PFSK-1 (cell line): ENCODE measurements at regions not wholly inside any gene's neighbourhood (a gene's known extent, or its start where the extent isn't known, plus 50 kb on each side); places are given as distances from the start of the nearest gene placed in this dataset.

Source experiments
- FOXP2 ChIP-seq: optimal IDR thresholded peaks from 2 replicates; pipeline ENCODE3; 2011; ENCODE audit warnings: borderline replicate concordance, control low read depth, inconsistent platforms; ENCODE audit not compliant: insufficient read depth; ENCODE audit errors: extremely low read length, extremely low read depth
- POLR2AphosphoS5 ChIP-seq: IDR thresholded peaks from 2 replicates; pipeline ENCODE4 v1.6.1; 2012; ENCODE audit warnings: low read depth, mild to moderate bottlenecking, control low read depth, low read length, moderate library complexity
- SIN3A ChIP-seq: IDR thresholded peaks from 2 replicates; pipeline ENCODE4 v1.6.1; 2012; ENCODE audit warnings: mild to moderate bottlenecking, low read length, moderate library complexity, borderline replicate concordance; ENCODE audit not compliant: insufficient read depth
- TAF1 ChIP-seq: IDR thresholded peaks from 2 replicates; pipeline ENCODE4 v1.6.1; 2012; ENCODE audit warnings: low read length, control low read depth, borderline replicate concordance; ENCODE audit not compliant: insufficient read depth
- TF ChIP-seq, protein P1 (sequence below), 2 experiments: IDR thresholded peaks; 2 replicates each; pipeline versions ENCODE4 v1.6.1 to v1.8.0; 2011 to 2012; ENCODE audit warnings: low read depth in 2 of 2, low read length in 2 of 2, control low read depth in 1 of 2, inconsistent platforms in 1 of 2, mild to moderate bottlenecking in 1 of 2, moderate library complexity in 1 of 2; ENCODE audit not compliant: insufficient read depth in 1 of 2

- TF ChIP-seq, protein P1, sequence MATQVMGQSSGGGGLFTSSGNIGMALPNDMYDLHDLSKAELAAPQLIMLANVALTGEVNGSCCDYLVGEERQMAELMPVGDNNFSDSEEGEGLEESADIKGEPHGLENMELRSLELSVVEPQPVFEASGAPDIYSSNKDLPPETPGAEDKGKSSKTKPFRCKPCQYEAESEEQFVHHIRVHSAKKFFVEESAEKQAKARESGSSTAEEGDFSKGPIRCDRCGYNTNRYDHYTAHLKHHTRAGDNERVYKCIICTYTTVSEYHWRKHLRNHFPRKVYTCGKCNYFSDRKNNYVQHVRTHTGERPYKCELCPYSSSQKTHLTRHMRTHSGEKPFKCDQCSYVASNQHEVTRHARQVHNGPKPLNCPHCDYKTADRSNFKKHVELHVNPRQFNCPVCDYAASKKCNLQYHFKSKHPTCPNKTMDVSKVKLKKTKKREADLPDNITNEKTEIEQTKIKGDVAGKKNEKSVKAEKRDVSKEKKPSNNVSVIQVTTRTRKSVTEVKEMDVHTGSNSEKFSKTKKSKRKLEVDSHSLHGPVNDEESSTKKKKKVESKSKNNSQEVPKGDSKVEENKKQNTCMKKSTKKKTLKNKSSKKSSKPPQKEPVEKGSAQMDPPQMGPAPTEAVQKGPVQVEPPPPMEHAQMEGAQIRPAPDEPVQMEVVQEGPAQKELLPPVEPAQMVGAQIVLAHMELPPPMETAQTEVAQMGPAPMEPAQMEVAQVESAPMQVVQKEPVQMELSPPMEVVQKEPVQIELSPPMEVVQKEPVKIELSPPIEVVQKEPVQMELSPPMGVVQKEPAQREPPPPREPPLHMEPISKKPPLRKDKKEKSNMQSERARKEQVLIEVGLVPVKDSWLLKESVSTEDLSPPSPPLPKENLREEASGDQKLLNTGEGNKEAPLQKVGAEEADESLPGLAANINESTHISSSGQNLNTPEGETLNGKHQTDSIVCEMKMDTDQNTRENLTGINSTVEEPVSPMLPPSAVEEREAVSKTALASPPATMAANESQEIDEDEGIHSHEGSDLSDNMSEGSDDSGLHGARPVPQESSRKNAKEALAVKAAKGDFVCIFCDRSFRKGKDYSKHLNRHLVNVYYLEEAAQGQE (IDR thresholded peaks at IDR 0.05; ENCODE audit: insufficient read depth in 1 of 2, low read depth in 2 of 2, low read length in 2 of 2): no peak
- TF ChIP-seq FOXP2: no peak
These were observed 396.2 kb downstream of the BUD13 start for GRCh38 chr11:116376547-116376946.

DNA sequence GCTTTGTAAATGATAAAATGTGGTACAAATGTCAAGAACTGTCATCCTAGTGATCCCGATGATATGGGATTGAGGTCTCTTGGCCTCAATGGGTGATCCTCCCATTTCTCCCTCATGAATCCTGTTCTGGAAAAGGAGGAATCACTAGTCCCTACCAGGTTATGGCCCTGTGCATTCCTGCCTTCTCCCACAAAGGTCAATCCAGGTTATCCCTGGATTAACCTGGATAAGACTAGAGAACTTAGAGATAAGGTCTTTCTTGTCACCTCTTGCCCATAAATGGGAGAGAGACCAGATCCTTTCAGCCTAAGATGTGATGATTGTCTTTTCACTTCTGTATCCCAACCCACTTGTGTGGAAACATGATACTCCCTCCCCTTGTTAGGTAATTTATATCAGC is 396.7 kb downstream of the BUD13 start:
- TF ChIP-seq SIN3A: no peak
- TF ChIP-seq POLR2AphosphoS5: no peak
- TF ChIP-seq, protein P1 (IDR thresholded peaks at IDR 0.05; ENCODE audit: insufficient read depth in 1 of 2, low read depth in 2 of 2, low read length in 2 of 2): no peak
- no peak for TF ChIP-seq TAF1
- TF ChIP-seq FOXP2: no peak

DNA sequence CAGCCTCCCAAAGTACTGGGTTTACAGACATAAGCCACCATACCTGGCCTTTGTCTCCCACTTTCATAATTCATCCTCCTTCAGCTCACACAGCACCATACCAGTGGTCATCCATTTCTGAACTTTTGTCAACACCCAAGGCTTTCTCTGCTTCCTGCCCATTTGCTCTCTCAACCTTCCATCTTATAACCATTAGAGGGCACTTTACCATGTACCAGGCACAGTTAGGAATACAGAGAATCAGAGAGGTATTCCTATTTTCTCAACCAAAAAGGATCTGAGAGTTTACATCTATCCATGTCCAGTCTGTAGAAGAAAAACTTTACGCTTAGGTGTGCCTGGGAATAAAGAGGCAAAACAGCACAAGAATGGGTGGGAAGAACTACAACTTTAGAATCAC is 397.6 kb downstream of the BUD13 start:
- TF ChIP-seq POLR2AphosphoS5: no peak
- TF ChIP-seq SIN3A: no peak
- no peak for TF ChIP-seq FOXP2
- no peak for TF ChIP-seq TAF1
- TF ChIP-seq, protein P1 (IDR thresholded peaks at IDR 0.05; ENCODE audit: insufficient read depth in 1 of 2, low read depth in 2 of 2, low read length in 2 of 2): no peak

- TF ChIP-seq, protein P1 (IDR thresholded peaks at IDR 0.05; ENCODE audit: insufficient read depth in 1 of 2, low read depth in 2 of 2, low read length in 2 of 2): no peak
- TF ChIP-seq FOXP2 (no peak), TAF1 (no peak), POLR2AphosphoS5 (no peak), SIN3A (no peak)
These were observed 398.7 kb downstream of the BUD13 start for GRCh38 chr11:116374085-116374484.
